PC-9 (cell line): ENCODE measurements at regions not wholly inside any gene's neighbourhood (a gene's known extent, or its start where the extent isn't known, plus 50 kb on each side); places are given as distances from the start of the nearest gene placed in this dataset.

Experiments
- CTCF ChIP-seq: fragments of 200-600 bp; sonication (generic); conservative IDR thresholded peaks from 2 replicates; pipeline ENCODE4 v1.6.1; 2017; ENCODE audit warnings: mixed run types, antibody characterized with exemption, mild to moderate bottlenecking, moderate library complexity
- EZH2 ChIP-seq: fragments of 200-600 bp; sonication (generic); IDR thresholded peaks from 2 replicates; pipeline ENCODE4 v1.8.0; 2017; ENCODE audit warnings: antibody characterized with exemption, low read depth

DNA sequence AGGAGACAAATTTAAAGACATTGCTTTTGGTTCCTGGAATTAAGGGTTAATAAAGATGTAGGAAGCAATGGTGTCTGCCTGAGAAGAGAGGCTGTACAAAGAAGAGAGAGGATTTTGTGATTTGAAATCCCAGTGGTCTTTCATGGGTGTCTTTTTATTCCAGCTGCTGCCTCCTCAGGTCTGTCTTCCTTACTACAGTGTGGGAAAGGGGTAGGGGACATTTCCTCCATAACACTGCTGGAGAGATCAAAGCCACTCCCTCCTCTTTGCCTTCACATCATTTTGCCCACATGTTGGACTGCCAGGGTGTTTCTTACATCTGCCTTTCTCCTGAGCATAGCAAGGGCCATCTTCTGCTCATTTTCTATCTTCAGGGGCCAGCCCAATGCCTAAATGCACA, 348.5 kb downstream of the EN1 start:
- TF ChIP-seq CTCF (no peak), EZH2 (no peak)
